ENCODE measurements at regions not wholly inside any gene's neighbourhood (a gene's known extent, or its start where the extent isn't known, plus 50 kb on each side); places are given as distances from the start of the nearest gene placed in this dataset.

- intact Hi-C loops (cut with micrococcal nuclease) = no loop called here
- Histone ChIP-seq H3K9me1 (replicated peaks; ENCODE audit: control insufficient read depth, extremely low read depth, insufficient read depth, low read length) (no peaks in the 10 kb centered on the region), H4K20me1 (replicated peaks; ENCODE audit: control insufficient read depth, extremely low read depth, insufficient read depth, low read length) (no peaks in the 10 kb centered on the region), H3K9me3 (replicated peaks; ENCODE audit: control insufficient read depth, insufficient read depth, low read length) (no peaks in the 10 kb centered on the region), H3K4me1 (ENCODE audit: control insufficient read depth, extremely low read depth, insufficient read depth, low read length) (no peaks in the 10 kb centered on the region), H3K4me3 (replicated peaks in 1 of 3; ENCODE audit: insufficient read depth in 1 of 3, low read depth in 1 of 3, low read length in 3 of 3) (no peak overlapping the region), H2AFZ (ENCODE audit: low read depth, low read length) (no peak overlapping the region), H3K36me3 (ENCODE audit: control insufficient read depth in 2 of 2, extremely low read depth in 1 of 2, insufficient read depth in 2 of 2, low read length in 2 of 2) (no peaks in the 10 kb centered on the region), H3K79me2 (ENCODE audit: control insufficient read depth, insufficient read depth, low read length) (no peaks in the 10 kb centered on the region), H3K27ac (ENCODE audit: insufficient read depth, low read depth, low read length) (no peak overlapping the region), H3K27me3 (ENCODE audit: control insufficient read depth in 2 of 2, insufficient read depth in 2 of 2, low read length in 2 of 2) (no peaks in the 10 kb centered on the region), H3K9ac (replicated peaks; ENCODE audit: extremely low read depth, insufficient read depth, low read length) (no peak overlapping the region), H3K4me2 (ENCODE audit: insufficient read depth, low read length) (no peak overlapping the region)
- dilution Hi-C loops (cut with MboI; ENCODE audit: extremely low pct_ligation_motif_present, low sequenced_read_pairs) = no loop called here
- BruUV-seq (replicated peaks) = no TSS peak
- ChIA-PET CTCF (no interaction called here), POLR2A (no interaction called here)
- no peak for FAIRE-seq
- no peak for DNase-seq (ENCODE audit: low read depth, low spot score)
- TF ChIP-seq POLR2A (IDR thresholded peaks at IDR 0.05; ENCODE audit: low read depth, low read length) = no peak
- TF ChIP-seq MYC (IDR thresholded peaks at IDR 0.05; ENCODE audit: low read depth, low read length) = no peak
- no peak for TF ChIP-seq MAX (IDR thresholded peaks at IDR 0.05; ENCODE audit: insufficient read depth, insufficient read length)
- no peak for TF ChIP-seq GATA2 (IDR thresholded peaks at IDR 0.05; ENCODE audit: insufficient read depth, insufficient read length, low read depth, low read length)
- no peak for TF ChIP-seq FOS (IDR thresholded peaks at IDR 0.05; ENCODE audit: borderline replicate concordance, insufficient read depth, low read length)
- TF ChIP-seq POLR2AphosphoS5 (IDR thresholded peaks at IDR 0.05; ENCODE audit: insufficient read depth, low read depth, low read length) = no peak
- TF ChIP-seq CTCF (IDR thresholded peaks at IDR 0.05; ENCODE audit: extremely low read depth in 1 of 2, insufficient read depth in 1 of 2, low read depth in 1 of 2, low read length in 2 of 2) = no peak
- TF ChIP-seq EZH2 (IDR thresholded peaks at IDR 0.05; ENCODE audit: borderline replicate concordance, low read depth, low read length, severe bottlenecking) = no peak
- TF ChIP-seq JUN (IDR thresholded peaks at IDR 0.05; ENCODE audit: borderline replicate concordance, insufficient read depth, insufficient read length, low read depth) = no peak
Observed at GRCh38 chr2:175628243-175628642, 373.8 kb downstream of the LNPK start.

All from endothelial cell of umbilical vein (primary cell).